Muscle of leg (tissue), 3 donors: ENCODE measurements at regions not wholly inside any gene's neighbourhood (a gene's known extent, or its start where the extent isn't known, plus 50 kb on each side); places are given as distances from the start of the nearest gene placed in this dataset.

Experiments used
- DNase-seq: peaks from one replicate; pipeline ENCODE4 v3.0.0; 2013
- H3K27ac ChIP-seq: one replicate; pipeline ENCODE4 v1.5.1; 2013; ENCODE audit warnings: mild to moderate bottlenecking, low read length, control low read depth
- H3K27me3 ChIP-seq: one replicate; pipeline ENCODE4 v1.6.1; 2013; ENCODE audit warnings: low read length; ENCODE audit not compliant: control insufficient read depth, insufficient read depth
- H3K36me3 ChIP-seq: one replicate; pipeline ENCODE4 v1.6.1; 2013; ENCODE audit warnings: low read length; ENCODE audit not compliant: control insufficient read depth, insufficient read depth
- H3K4me1 ChIP-seq: one replicate; pipeline ENCODE4 v1.6.1; 2013; ENCODE audit warnings: low read length; ENCODE audit not compliant: control insufficient read depth, insufficient read depth
- H3K4me3 ChIP-seq: one replicate; pipeline ENCODE4 v1.5.1; 2013; ENCODE audit warnings: low read length, control low read depth
- H3K9me3 ChIP-seq: replicated peaks from 2 replicates; pipeline ENCODE4 v1.6.1; 2013; ENCODE audit warnings: low read depth, low read length; ENCODE audit not compliant: control insufficient read depth
- WGBS: methylation state at CpG from one replicate; pipeline ENCODE4 v1.1.5; 2013; ENCODE audit warnings: missing lambda C conversion rate; ENCODE audit not compliant: insufficient coverage; 5-methylcytosine and 5-hydroxymethylcytosine counted together

GRCh38 chr5:72600391-72600981, 93.3 kb upstream of the ZNF366 start:
- no peaks in the 10 kb centered on the region for H3K36me3 ChIP-seq
- H3K4me3 ChIP-seq, result no peak overlapping the region
- no CpG with 5 or more reads among the region's 3 CpGs for WGBS
- DNase-seq, result no peak
- no peaks in the 10 kb centered on the region for H3K27me3 ChIP-seq
- peaks cover 3% of the 10 kb centered on the region for H3K9me3 ChIP-seq
- H3K27ac ChIP-seq, result no peak overlapping the region
- peaks cover 15% of the 10 kb centered on the region for H3K4me1 ChIP-seq

- Histone ChIP-seq H3K36me3 (no peaks in the 10 kb centered on the region), H3K4me1 (peaks cover 13% of the 10 kb centered on the region), H3K27ac (no peak overlapping the region), H3K4me3 (no peak overlapping the region), H3K9me3 (peaks cover 3% of the 10 kb centered on the region), H3K27me3 (no peaks in the 10 kb centered on the region)
- DNase-seq, result no peak
- 80% methylated on average over 2 of the region's 5 CpGs for WGBS
Measured at GRCh38 chr5:72599519-72600370, 92.5 kb upstream of the ZNF366 start.

GRCh38 chr5:72599065-72599433, 91.8 kb upstream of the ZNF366 start:
- Histone ChIP-seq H3K36me3 (no peaks in the 10 kb centered on the region), H3K4me3 (no peak overlapping the region), H3K4me1 (peaks cover 9% of the 10 kb centered on the region), H3K9me3 (peaks cover 3% of the 10 kb centered on the region), H3K27ac (no peak overlapping the region), H3K27me3 (no peaks in the 10 kb centered on the region)
- WGBS, result no CpG with 5 or more reads among the region's 2 CpGs
- DNase-seq, result no peak

GRCh38 chr5:72598401-72599064, 91.3 kb upstream of the ZNF366 start:
- H3K9me3 ChIP-seq, result peaks cover 3% of the 10 kb centered on the region
- H3K27ac ChIP-seq, result no peak overlapping the region
- no peak overlapping the region for H3K4me3 ChIP-seq
- no peaks in the 10 kb centered on the region for H3K27me3 ChIP-seq
- no CpG with 5 or more reads among the region's 5 CpGs for WGBS
- no peaks in the 10 kb centered on the region for H3K36me3 ChIP-seq
- H3K4me1 ChIP-seq, result peaks cover 7% of the 10 kb centered on the region
- DNase-seq, result peak; percentile 45

- Histone ChIP-seq H3K27ac (no peak overlapping the region), H3K9me3 (peaks cover 3% of the 10 kb centered on the region), H3K27me3 (no peaks in the 10 kb centered on the region), H3K4me3 (no peak overlapping the region), H3K36me3 (no peaks in the 10 kb centered on the region), H3K4me1 (peaks cover 4% of the 10 kb centered on the region)
- WGBS, result 33% methylated on average over 1 of the region's 5 CpGs
- peak; percentile 63 for DNase-seq
Measured at GRCh38 chr5:72597456-72597948, 90.3 kb upstream of the ZNF366 start.

- DNase-seq, result no peak
- no peak overlapping the region for H3K4me3 ChIP-seq
- peaks cover 3% of the 10 kb centered on the region for H3K9me3 ChIP-seq
- no peaks in the 10 kb centered on the region for H3K27me3 ChIP-seq
- no CpG with 5 or more reads among the region's 3 CpGs for WGBS
- peaks cover 4% of the 10 kb centered on the region for H3K4me1 ChIP-seq
- no peaks in the 10 kb centered on the region for H3K36me3 ChIP-seq
- H3K27ac ChIP-seq, result no peak overlapping the region
Measured at GRCh38 chr5:72596956-72597355, 89.7 kb upstream of the ZNF366 start.

- Histone ChIP-seq H3K4me1 (peaks cover 3% of the 10 kb centered on the region), H3K27me3 (no peaks in the 10 kb centered on the region), H3K27ac (no peak overlapping the region), H3K36me3 (no peaks in the 10 kb centered on the region), H3K9me3 (no peaks in the 10 kb centered on the region), H3K4me3 (no peak overlapping the region)
- no CpG with 5 or more reads among the region's 4 CpGs for WGBS
- no peak for DNase-seq
Measured at GRCh38 chr5:72588640-72589039, 81.4 kb upstream of the ZNF366 start.

- peak; percentile 22 for DNase-seq
- Histone ChIP-seq H3K9me3 (no peaks in the 10 kb centered on the region), H3K27me3 (no peaks in the 10 kb centered on the region), H3K27ac (no peak overlapping the region), H3K36me3 (no peaks in the 10 kb centered on the region), H3K4me3 (no peak overlapping the region), H3K4me1 (peaks cover 3% of the 10 kb centered on the region)
- 60% methylated on average over 1 of the region's 8 CpGs for WGBS
Measured at GRCh38 chr5:72587661-72588308, 80.6 kb upstream of the ZNF366 start.

- no peaks in the 10 kb centered on the region for H3K27me3 ChIP-seq
- H3K4me3 ChIP-seq, result no peak overlapping the region
- peak; percentile 30 for DNase-seq
- peak overlapping the region; percentile 10 for H3K27ac ChIP-seq
- no peaks in the 10 kb centered on the region for H3K9me3 ChIP-seq
- H3K36me3 ChIP-seq, result no peaks in the 10 kb centered on the region
- 96% methylated on average over 3 of the region's 3 CpGs for WGBS
- peaks cover 3% of the 10 kb centered on the region for H3K4me1 ChIP-seq
Measured at GRCh38 chr5:72586788-72587530, 79.7 kb upstream of the ZNF366 start.
